GM12878 (cell line): ENCODE measurements at regions not wholly inside any gene's neighbourhood (a gene's known extent, or its start where the extent isn't known, plus 50 kb on each side); places are given as distances from the start of the nearest gene placed in this dataset.

Experiments
- ATAC-seq: fragments of 200-7000 bp; cut with Tn5 transposase; 3 replicates; pipeline ENCODE4 v1.9.1; 2020; ENCODE audit warnings: mild to moderate bottlenecking, moderate library complexity
- BruUV-seq: library from RNA; stranded (reverse); fragments of 400-500 nt; replicated peaks from 2 replicates; lab custom pipeline; 2021; lab: Mats Ljungman, UMichigan
- CTCF ChIA-PET: fragments of 300-600 bp; sonication (Branson Sonifier 250); formaldehyde crosslinking; extraction: SDS; loops from one replicate; lab custom pipeline; 2021; ENCODE audit warnings: inconsistent platforms; lab: Yijun Ruan, JAX
- POLR2A ChIA-PET: fragments of 350-600 bp; formaldehyde crosslinking; extraction: SDS; loops from one replicate; lab custom pipeline; 2021; ENCODE audit warnings: inconsistent platforms; lab: Charles Lee
- RAD21 ChIA-PET: fragments of 300-600 bp; sonication (Branson Sonifier 250); formaldehyde crosslinking; loops from one replicate; lab custom pipeline; 2023; ENCODE audit warnings: antibody characterized with exemption; ENCODE audit not compliant: unreplicated experiment; lab: Charles Lee
- SMC1A ChIA-PET: fragments of 300-600 bp; sonication (Branson Sonifier 250); formaldehyde crosslinking; loops from one replicate; lab custom pipeline; 2023; ENCODE audit not compliant: unreplicated experiment, uncharacterized antibody; lab: Charles Lee
- DNase-seq: peaks from one replicate; pipeline ENCODE4 v3.0.0-alpha.2; 2011; ENCODE audit warnings: low read depth, low spot score
- FAIRE-seq: peaks from 3 replicates; lab custom pipeline; 2011; peaks lifted over from hg19 to GRCh38; lab: Jason Lieb, UNC
- H2AFZ ChIP-seq: 2 replicates; pipeline ENCODE4 v1.6.0; 2011; ENCODE audit warnings: low read depth, low read length, control low read depth; ENCODE audit not compliant: control insufficient read depth
- H3K27ac ChIP-seq: 2 replicates; pipeline ENCODE4 v1.5.1; 2011; ENCODE audit warnings: control low read depth; ENCODE audit not compliant: control insufficient read depth, insufficient read depth
- H3K27me3 ChIP-seq, 2 experiments: replicated peaks in 1 of 2; 2 replicates each; pipeline versions ENCODE4 v1.6.0 to v1.6.1; 2011; ENCODE audit warnings: low read length in 1 of 2; ENCODE audit not compliant: control insufficient read depth in 2 of 2, insufficient read depth in 2 of 2
- H3K36me3 ChIP-seq, 2 experiments: 2 replicates each; pipeline ENCODE4 v1.5.1; 2011; ENCODE audit warnings: low read length in 1 of 2; ENCODE audit not compliant: control insufficient read depth in 2 of 2, insufficient read depth in 2 of 2
- H3K4me1 ChIP-seq: 2 replicates; pipeline ENCODE4 v1.6.1; 2011; ENCODE audit warnings: mild to moderate bottlenecking, low read length, moderate library complexity, mixed read lengths; ENCODE audit not compliant: control insufficient read depth, insufficient read depth
- H3K4me2 ChIP-seq: 2 replicates; pipeline ENCODE4 v1.6.0; 2011; ENCODE audit warnings: control low read depth; ENCODE audit not compliant: control insufficient read depth, insufficient read depth
- H3K4me3 ChIP-seq: fragments of 200-600 bp; sonication (generic); 2 replicates; pipeline ENCODE4 v1.5.1; 2016
- H3K79me2 ChIP-seq: 2 replicates; pipeline ENCODE4 v1.6.0; 2011; ENCODE audit warnings: low read length; ENCODE audit not compliant: control insufficient read depth, insufficient read depth
- H3K9ac ChIP-seq: 2 replicates; pipeline ENCODE4 v1.8.0; 2011; ENCODE audit warnings: low read length, control low read depth, mixed read lengths; ENCODE audit not compliant: control insufficient read depth, insufficient read depth
- H3K9me3 ChIP-seq: replicated peaks from 3 replicates; pipeline ENCODE4 v1.5.1; 2011; ENCODE audit warnings: mild to moderate bottlenecking, low read length; ENCODE audit not compliant: control insufficient read depth, insufficient read depth
- H4K20me1 ChIP-seq: 2 replicates; pipeline ENCODE4 v1.6.0; 2011; ENCODE audit not compliant: control insufficient read depth, insufficient read depth
- BCLAF1 ChIP-seq: fragments of 450-650 bp; IDR thresholded peaks from 2 replicates; pipeline ENCODE4 v1.6.1; 2017; ENCODE audit warnings: antibody characterized with exemption, mild to moderate bottlenecking, moderate library complexity
- CBFB ChIP-seq: IDR thresholded peaks from 2 replicates; pipeline ENCODE4 v1.6.1; 2016; ENCODE audit warnings: antibody characterized with exemption, low read depth
- JUND ChIP-seq: IDR thresholded peaks from 2 replicates; pipeline ENCODE4 v1.6.1; 2012; ENCODE audit warnings: low read depth, mild to moderate bottlenecking, low read length, improper control_type of control experiment, moderate library complexity
- RAD51 ChIP-seq: fragments of 450-650 bp; IDR thresholded peaks from 2 replicates; pipeline ENCODE4 v1.6.1; 2016; ENCODE audit warnings: moderate library complexity, mild to moderate bottlenecking, inconsistent platforms
- SPI1 ChIP-seq: IDR thresholded peaks from 2 replicates; pipeline ENCODE4 v1.6.1; 2011; ENCODE audit warnings: low read depth, mild to moderate bottlenecking, low read length, moderate library complexity, borderline replicate concordance; ENCODE audit not compliant: insufficient read depth
- SRF ChIP-seq, 2 experiments: IDR thresholded peaks; 2 replicates each; pipeline ENCODE4 v1.6.1; 2011; ENCODE audit warnings: low read depth in 2 of 2, low read length in 2 of 2, mild to moderate bottlenecking in 1 of 2, moderate library complexity in 1 of 2
- STAT3 ChIP-seq: IDR thresholded peaks from 2 replicates; pipeline ENCODE4 v1.6.1; 2011; ENCODE audit warnings: low read depth, low read length, improper control_type of control experiment
- SUZ12 ChIP-seq: fragments of 200-600 bp; sonication (generic); IDR thresholded peaks from one replicate; pipeline ENCODE4 v1.6.1; 2018; ENCODE audit warnings: antibody characterized with exemption, mild to moderate bottlenecking; ENCODE audit not compliant: unreplicated experiment
- YY1 ChIP-seq: IDR thresholded peaks from 2 replicates; pipeline ENCODE4 v1.6.1; 2011; ENCODE audit warnings: low read depth, mild to moderate bottlenecking, low read length
- WGBS: methylation state at CpG from one replicate; pipeline ENCODE4 v1.1.6; 2016; ENCODE audit warnings: low lambda C conversion rate; ENCODE audit not compliant: insufficient replicate concordance, insufficient coverage; ENCODE audit errors: missing lambda C conversion rate; 5-methylcytosine and 5-hydroxymethylcytosine counted together
- in situ Hi-C: fragments of 300-500 bp; cut with MboI; formaldehyde crosslinking; loops from 9 replicates; pipeline ENCODE4 v1.14.3; 2018; ENCODE audit warnings: mixed read lengths
- intact Hi-C: fragments of 100-400 bp; cut with micrococcal nuclease; formaldehyde crosslinking; loops from one replicate; pipeline ENCODE4 v1.14.2; 2022; ENCODE audit not compliant: unreplicated experiment
- TF ChIP-seq, protein P1 (sequence below): fragments of 450-650 bp; IDR thresholded peaks from 2 replicates; pipeline ENCODE4 v1.6.1; 2017; ENCODE audit warnings: mild to moderate bottlenecking

GRCh38 chr5:50564558-50564957 is 101.9 kb upstream of the PARP8 start:
- FAIRE-seq (no peak), DNase-seq (no peak), ATAC-seq (peak; percentile 81)
- Histone ChIP-seq H4K20me1 (no peaks in the 10 kb centered on the region), H3K27ac (peak overlapping the region; percentile 51), H3K9me3 (no peaks in the 10 kb centered on the region; the same call in 2 of the 3 replicates), H2AFZ (peak overlapping the region; percentile 69), H3K4me3 (no peak overlapping the region), H3K9ac (no peak overlapping the region; the same call in 1 of the 2 replicates), H3K79me2 (no peaks in the 10 kb centered on the region), H3K36me3 (no peaks in the 10 kb centered on the region), H3K4me1 (no peaks in the 10 kb centered on the region), H3K4me2 (no peak overlapping the region), H3K27me3 (no peaks in the 10 kb centered on the region)
- no TSS peak for BruUV-seq
- TF ChIP-seq SUZ12 (no peak), SRF (IDR thresholded peaks at IDR 0.05; ENCODE audit: low read depth in 2 of 2, low read length in 2 of 2) (peak in 1 of 2 experiments; percentile 82; a peak in 2 of 4 replicates)
- 40% methylated on average over 1 of the region's 1 CpG for WGBS
- RAD21 ChIA-PET: no interaction called here
- intact Hi-C loops: loop anchor here (10.0 kb wide), 1 partner anchor 180 kb away; no protein-coding TSS in a partner anchor
- in situ Hi-C loops: no loop called here
- SMC1A ChIA-PET: interaction anchor here (0.6 kb wide), 1 partner anchor 12 kb away, joined by 3 read pairs; no protein-coding TSS in a partner anchor
- POLR2A ChIA-PET: no interaction called here
- CTCF ChIA-PET: no interaction called here

GRCh38 chr5:50574121-50574520 is 92.3 kb upstream of the PARP8 start:
- POLR2A ChIA-PET: no interaction called here
- no peak for TF ChIP-seq YY1
- no peak for TF ChIP-seq SPI1
- no peak for TF ChIP-seq JUND
- TF ChIP-seq RAD51: no peak
- no peak for TF ChIP-seq STAT3
- no peak for TF ChIP-seq BCLAF1
- no peak for TF ChIP-seq CBFB
- TF ChIP-seq, protein P1, sequence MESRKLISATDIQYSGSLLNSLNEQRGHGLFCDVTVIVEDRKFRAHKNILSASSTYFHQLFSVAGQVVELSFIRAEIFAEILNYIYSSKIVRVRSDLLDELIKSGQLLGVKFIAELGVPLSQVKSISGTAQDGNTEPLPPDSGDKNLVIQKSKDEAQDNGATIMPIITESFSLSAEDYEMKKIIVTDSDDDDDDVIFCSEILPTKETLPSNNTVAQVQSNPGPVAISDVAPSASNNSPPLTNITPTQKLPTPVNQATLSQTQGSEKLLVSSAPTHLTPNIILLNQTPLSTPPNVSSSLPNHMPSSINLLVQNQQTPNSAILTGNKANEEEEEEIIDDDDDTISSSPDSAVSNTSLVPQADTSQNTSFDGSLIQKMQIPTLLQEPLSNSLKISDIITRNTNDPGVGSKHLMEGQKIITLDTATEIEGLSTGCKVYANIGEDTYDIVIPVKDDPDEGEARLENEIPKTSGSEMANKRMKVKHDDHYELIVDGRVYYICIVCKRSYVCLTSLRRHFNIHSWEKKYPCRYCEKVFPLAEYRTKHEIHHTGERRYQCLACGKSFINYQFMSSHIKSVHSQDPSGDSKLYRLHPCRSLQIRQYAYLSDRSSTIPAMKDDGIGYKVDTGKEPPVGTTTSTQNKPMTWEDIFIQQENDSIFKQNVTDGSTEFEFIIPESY: no peak

More at GRCh38 chr5:50574121-50574520, 92.3 kb upstream of the PARP8 start:
- SMC1A ChIA-PET: interaction anchor here (1.0 to 1.5 kb wide), 2 partner anchors 7 to 168 kb away, joined by 3 to 4 read pairs; no protein-coding TSS in a partner anchor
- Histone ChIP-seq H4K20me1 (no peaks in the 10 kb centered on the region), H3K27me3 (no peaks in the 10 kb centered on the region), H3K36me3 (no peaks in the 10 kb centered on the region), H3K9me3 (no peaks in the 10 kb centered on the region), H3K27ac (no peak overlapping the region), H3K4me1 (no peaks in the 10 kb centered on the region), H3K79me2 (no peaks in the 10 kb centered on the region), H3K9ac (no peak overlapping the region), H3K4me3 (no peak overlapping the region), H2AFZ (peak overlapping the region; percentile 64), H3K4me2 (0 out of 2 replicates have a peak overlapping the region, but pooled peaks have one; percentile 32)
- CTCF ChIA-PET: interaction anchor here (1.0 kb wide), 1 partner anchor 177 kb away, joined by 4 read pairs; no protein-coding TSS in a partner anchor
- BruUV-seq: no TSS peak
- no peak for FAIRE-seq
- no peak for ATAC-seq
- intact Hi-C loops: no loop called here
- in situ Hi-C loops: no loop called here
- no peak for DNase-seq
- RAD21 ChIA-PET: interaction anchor here (1.2 to 1.3 kb wide), 2 partner anchors 14 to 170 kb away, joined by 3 read pairs; no protein-coding TSS in a partner anchor
- 85% methylated on average over 3 of the region's 3 CpGs for WGBS
